Right hindlimb (tissue), 1 donor: ENCODE measurements at regions not wholly inside any gene's neighbourhood (a gene's known extent, or its start where the extent isn't known, plus 50 kb on each side); places are given as distances from the start of the nearest gene placed in this dataset.
"Not testable (repeated sequence)": the region's sequence is repeated elsewhere in the genome, so short reads cannot be mapped to it uniquely, and the experiment has no call there.

Experiments
- DNase-seq: peaks from one replicate; pipeline ENCODE4 v3.0.0-alpha.2; 2018

DNA sequence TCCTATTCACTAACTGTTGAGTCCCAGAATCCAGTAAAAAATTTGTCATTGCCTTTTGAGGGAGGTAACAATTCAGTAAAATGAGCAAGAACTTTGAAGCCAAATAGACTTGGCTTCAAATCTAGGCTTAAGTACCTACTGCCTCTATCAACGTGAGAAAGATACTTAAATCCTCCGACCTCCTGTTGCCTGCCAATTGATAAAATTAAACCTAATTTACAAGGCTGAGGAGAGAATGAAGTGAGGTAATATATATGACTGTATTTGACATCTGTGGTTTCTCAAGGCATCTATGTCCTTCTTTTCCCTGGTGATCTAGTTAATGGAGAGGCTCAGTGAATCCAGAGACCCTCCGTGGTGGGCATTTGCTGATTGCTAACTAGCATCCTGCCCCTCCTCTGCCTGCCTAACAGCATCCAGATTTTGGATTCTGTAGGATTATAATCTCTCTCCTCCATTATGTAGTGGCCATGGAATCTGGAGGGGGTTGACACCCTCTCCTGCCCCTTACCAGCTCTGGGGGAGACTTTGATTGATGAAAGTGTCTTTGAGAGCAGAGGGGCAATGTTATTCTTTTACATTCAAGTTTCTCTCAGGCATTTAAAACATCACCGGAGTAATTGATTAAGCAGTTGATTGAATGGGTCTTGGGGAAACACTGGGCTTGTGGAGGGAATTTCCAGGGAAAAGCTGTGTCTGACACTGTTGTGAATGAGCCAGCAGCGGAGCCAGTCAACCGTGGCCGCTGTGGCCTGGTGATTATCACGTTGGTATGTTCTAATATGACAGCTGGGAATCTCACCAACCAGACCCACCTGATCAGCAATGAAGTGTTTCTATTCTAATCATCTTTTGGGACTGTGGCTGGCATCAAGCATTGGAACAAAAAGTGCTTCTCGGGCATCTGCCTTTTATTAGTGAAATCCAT, 140.7 kb upstream of the FAM78B start:
- no peak for DNase-seq

DNA sequence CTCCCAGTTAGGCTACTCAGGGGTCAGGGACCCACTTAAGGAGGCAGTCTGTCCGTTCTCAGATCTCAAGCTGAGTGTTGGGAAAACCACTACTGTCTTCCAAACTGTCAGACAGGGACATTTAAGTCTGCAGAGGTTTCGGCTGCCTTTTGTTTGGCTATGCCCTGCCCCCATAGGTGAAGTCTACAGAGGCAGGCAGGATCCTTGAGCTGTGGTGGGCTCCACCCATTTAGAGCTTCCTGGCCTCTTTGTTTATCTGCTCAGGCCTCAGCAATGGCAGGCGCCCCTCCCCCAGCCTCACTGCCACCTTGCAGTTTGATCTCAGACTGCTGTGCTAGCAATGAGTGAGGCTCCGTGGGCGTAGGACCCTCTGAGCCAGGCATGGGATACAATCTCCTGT, 149.5 kb upstream of the FAM78B start:
- DNase-seq, result not testable (repeated sequence)

DNA sequence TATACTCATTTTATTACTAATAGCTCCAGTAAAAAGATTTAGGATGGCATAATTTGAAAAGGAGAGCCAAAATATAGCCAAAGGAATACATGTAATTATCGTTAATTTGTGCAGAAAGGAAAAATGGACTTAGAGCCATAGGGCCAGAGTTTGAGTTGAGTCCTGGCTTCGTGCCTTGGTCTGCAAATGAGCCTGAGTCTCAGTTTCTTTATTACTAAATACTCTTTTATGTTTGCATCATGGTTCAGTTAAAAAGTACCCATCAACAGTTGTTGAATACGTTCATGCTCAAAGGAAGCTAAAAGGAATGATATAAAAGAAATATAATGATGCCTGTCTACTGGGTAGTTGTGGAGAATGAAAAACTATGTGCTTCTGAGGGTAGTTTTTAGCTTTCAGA, 155.7 kb upstream of the FAM78B start:
- no peak for DNase-seq

DNA sequence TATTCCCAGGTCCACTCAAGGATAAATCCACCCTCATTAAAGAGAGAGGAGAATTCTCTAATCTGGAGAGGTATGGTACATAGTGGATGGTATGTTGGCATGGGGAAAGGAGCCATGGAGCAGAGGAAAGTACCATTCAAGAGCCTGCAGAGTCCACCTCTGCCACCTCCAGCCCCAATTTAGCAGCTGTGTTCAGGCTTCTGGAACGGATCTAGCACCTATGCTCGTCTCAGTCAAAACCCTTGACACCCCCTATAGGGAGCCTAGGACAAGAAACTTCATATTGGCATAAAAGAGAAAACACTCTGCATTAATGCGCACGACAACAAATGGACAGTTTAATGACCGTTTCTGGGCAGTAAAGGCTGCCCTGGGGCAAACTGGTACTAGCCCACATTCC, 161.1 kb upstream of the FAM78B start:
- no peak for DNase-seq

DNA sequence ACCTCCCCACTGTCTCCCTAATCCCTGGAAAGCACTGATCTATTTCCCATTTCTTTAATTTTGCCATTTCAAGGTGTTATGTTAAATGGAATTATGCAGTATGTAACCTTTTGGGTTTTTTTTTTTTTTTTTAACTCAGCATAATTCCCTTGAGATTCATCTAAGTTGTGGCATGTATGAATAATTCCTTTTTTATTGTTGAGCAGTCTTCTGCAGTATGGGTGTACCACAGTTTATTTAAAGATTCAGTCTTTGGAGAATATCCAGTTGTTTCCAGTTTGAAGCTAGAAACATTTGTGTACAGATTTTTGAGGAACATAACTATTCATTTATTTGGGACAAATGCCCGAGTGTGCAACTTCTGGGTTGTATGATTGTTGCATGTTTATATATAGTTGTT, 162.2 kb upstream of the FAM78B start:
- no peak for DNase-seq

DNA sequence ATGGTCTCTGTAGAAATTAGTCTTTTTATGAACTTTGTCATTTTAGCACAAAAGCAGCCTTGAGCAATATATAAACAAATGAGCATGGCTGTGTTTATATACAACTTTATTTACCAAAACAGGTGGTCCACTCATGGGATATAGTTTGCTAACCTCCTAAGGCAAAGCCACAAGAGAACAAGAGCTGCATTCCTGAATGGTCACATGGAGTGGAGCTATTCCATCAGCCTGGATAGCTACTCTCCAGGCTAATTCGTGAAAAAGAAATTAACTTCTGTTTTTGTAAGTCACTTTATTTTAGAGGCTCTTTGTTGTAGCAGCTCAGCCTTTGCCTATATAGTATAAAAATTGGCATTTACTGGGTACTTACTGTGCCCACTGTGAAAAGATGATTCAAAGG, 163.3 kb upstream of the FAM78B start:
- no peak for DNase-seq

DNA sequence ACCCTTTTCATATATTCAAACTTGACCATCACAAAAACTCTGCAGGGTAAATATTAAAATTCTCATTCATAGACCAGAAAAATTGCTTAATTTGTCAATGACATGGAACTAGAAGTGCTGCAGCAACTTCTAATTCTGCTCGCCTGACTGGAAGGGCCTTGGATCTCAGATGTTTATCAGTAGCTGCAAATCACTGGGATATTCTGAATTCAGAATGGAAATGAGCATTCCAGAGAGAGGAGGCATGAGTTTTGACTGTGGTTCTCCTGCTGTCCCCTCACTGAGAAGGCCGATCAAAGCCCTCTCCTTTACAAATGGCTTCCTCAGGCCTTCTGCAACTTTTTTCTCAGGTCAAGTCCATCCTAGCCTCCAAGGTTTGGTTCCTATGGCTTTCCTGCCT, 171.3 kb upstream of the FAM78B start:
- DNase-seq, result no peak

DNA sequence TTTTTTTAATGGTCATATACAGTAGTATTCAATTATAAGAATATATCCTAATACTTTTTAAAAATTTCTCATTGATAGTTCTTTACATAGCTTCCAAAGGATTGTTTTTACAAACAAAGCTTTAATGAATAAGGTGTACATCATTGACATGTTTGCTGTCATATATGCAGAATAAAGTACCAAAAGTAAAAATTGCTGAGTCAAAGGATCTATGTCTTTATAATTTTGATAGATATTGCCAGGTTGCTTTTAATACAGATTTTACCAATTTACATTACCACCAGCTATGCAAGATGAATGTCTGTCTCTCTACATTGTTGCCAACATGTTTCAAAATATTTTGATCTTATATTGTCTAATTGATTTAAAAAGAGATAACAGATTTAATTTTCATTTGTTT, 173.9 kb upstream of the FAM78B start:
- DNase-seq, result no peak

DNA sequence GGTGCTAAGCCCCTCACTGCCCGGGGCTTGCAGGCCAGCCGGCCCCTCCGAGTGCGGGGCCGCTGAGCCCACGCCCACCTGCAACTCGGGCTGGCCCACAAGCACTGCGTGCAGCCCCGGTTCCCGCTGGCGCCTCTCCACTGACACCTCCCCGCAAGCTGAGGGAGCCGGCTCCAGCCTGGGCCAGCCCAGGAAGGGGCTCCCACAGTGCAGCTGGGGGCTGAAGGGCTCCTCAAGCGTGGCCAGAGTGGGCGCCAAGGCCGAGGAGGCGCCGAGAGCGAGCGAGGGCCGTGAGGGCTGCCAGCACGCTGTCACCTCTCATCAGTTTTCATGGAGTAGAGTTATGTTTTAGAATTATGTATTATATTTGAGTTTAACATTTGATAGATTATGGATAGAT, 176.5 kb upstream of the FAM78B start:
- no peak for DNase-seq

DNA sequence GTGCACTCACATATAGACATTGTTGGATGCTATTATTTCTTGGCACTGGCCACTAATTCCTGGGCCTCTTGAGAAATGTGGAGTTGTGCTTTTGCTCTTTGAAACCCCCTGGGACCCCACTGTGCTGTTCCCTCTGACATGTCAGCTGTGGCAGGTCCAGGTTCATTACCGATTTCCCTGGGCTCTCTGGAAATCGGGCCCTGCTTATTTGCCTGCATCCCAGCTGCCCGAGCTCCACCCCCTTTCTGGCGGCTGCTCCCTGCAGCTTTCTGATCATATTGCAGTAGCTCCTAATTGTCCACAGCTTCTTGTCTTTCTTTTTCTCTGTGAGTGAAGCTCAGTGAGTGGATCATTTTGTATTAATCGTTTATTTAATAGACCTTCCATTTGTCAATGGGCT, 183.7 kb upstream of the FAM78B start:
- no peak for DNase-seq

DNA sequence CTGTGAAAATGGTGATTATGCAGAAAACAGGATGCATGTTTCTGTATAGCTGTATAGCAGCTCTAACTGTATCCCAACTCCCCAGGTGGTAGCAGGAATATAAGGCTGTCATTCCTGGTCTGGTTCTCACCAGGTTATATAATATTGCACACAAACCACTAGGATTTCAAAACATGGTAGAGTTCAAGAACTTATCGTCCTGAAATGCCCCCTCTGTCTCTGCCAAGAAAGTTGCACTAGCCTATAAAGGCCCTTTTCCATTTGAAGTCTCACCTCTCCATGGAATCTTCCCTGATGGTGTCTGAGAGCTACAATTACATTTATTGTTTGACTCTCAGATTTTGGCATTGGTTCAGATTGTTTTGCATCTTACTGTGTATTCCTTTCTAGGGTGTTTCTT, 184.9 kb upstream of the FAM78B start:
- no peak for DNase-seq

DNA sequence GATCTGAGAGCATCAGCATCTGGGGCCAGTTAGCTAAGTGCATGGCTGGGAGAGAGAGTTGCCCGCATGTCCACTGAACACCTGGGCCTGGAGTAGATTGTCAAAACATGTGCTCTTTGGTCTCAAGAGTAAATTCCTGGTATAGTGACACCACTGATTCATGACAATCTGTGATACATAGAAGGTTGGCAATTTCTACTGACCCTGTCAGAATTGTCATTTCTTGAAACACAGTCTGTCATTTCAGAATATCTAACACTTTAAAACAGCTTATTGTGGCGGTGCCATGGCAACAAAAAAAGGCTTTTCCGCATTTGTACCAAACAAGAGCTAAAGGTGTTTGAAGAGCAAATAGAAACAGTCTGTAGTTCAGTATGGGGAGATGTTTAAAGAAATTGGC, 186.4 kb upstream of the FAM78B start:
- no peak for DNase-seq

DNA sequence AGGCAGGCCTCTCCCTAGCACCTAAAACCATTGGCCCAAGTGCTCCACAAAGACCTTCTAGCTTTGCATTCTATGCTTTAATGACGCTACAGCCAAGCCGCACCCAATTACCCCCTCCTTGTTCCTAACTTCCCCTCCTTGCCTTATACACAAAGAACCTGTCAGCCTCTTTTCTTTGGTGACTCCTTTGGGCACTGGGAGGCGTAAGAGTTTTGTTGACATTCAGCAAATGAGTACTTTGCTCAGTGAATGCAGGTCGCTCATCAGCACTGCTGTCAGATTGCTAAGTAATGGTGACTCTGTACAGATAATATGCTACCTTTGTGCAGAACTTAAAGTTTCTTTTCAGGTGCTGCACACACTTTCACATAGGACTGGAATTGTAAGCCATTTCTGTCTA, 187.6 kb upstream of the FAM78B start:
- DNase-seq, result no peak

DNA sequence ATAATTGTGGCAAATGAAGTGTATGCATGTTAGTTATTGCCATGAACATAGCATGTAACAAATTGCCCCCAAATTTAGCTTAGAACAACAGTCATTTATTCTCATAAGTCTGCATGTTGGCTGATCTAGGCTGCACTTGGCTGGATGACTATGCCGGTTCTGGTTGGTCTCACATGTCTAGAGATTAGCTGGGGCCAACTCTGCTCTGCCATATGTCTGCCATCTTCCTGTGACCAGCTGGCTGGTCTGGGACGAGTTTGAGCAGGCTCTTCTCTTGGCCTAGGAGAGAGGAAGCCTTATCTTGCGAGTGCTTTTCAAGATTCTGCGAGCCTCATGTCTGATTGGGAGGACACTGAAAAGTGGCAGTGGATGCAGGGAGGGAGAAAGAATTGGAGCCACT, 198.3 kb upstream of the FAM78B start:
- no peak for DNase-seq

DNA sequence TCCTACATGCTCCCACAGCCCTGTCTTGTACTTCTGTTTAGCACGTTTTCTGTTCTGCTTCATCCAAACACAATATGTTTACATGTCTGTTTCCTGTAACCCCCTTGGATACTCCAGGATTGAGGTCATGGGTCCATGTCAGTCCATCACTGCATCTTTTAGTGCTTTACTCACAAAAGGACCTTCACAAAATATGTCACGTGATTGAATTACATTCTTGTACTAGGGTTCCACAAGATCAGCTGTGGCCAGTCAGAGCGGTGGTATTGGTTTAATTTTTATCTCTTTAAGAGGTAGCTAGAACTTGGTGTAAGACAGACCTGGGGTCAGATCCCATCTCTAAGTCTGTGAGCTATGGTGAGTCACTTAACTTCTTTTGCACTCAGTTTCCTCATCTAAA, 201.2 kb upstream of the FAM78B start:
- no peak for DNase-seq

DNA sequence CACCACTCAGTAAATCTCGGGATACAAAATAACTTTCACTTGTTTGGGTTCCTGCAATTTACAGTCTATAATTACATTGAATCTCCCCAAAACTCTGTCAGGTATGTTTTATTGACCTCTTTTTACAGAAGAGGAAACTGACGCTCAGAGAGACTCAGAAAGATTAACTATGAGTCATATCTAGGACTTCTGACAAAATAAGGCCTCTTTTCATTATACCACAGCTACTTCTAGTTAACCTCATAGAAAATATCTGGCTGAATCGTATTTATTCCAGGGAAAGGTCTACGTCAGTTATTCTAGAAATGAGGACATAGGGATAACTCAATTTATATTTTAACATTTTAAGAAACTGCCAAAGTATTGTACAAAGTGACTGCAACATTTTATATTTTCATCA, 211.1 kb upstream of the FAM78B start:
- no peak for DNase-seq

DNA sequence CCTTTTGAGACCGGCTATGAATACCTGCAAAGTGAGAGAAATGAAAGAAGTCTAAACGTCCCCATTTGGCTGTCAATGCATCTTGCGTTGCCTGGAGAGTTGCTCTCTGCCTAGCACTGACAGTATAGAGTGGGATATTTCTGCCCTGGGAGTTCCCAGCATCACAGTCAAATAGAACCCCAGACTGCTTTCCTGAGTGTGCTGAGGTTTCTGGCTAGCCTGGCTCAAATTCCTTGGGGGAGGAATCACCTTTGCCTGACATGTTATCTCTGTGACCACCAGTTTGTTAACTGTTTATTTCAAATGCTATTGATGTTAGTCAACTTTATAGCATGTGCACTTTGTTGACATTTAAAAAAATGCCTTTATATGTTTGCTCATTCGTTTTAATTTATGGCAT, 212.0 kb upstream of the FAM78B start:
- DNase-seq, result no peak

DNA sequence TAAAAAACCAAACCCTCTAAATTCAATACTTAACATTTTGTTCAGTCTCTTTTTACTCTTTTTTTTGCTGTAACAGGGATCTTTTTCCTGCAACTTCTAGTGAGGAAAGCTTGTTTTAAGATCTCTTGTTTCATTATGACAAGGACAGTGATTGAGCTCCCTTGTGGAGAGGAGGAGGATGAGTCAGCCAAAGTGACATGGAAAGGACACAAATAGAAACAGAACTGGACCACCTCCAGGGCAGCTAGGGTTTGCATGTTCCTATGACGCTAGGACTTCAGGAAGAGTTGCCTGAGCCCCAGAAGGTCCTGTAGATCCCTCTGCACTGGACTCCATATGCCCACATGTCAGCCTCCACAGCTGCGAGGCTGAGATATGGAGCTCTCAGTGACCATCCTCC, 212.6 kb upstream of the FAM78B start:
- no peak for DNase-seq

DNA sequence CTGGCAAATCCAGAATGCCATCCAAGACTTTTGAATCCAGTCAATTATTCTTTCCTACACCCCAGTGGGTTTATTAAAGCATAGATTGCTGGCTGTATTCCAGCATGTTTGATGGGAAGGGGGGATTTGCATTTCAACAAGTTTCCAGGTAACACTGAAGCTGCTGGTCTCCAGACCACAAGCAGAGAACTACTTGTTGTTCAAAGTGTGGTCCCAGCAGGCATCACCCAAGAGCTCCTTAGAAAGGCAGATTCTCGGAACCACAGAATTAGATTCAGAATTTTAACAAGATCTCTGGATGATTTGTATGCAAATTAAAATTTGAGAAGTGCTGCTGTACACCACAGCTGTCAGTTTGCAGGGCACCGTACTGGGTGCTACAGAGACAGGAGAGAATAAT, 216.3 kb upstream of the FAM78B start:
- no peak for DNase-seq

DNA sequence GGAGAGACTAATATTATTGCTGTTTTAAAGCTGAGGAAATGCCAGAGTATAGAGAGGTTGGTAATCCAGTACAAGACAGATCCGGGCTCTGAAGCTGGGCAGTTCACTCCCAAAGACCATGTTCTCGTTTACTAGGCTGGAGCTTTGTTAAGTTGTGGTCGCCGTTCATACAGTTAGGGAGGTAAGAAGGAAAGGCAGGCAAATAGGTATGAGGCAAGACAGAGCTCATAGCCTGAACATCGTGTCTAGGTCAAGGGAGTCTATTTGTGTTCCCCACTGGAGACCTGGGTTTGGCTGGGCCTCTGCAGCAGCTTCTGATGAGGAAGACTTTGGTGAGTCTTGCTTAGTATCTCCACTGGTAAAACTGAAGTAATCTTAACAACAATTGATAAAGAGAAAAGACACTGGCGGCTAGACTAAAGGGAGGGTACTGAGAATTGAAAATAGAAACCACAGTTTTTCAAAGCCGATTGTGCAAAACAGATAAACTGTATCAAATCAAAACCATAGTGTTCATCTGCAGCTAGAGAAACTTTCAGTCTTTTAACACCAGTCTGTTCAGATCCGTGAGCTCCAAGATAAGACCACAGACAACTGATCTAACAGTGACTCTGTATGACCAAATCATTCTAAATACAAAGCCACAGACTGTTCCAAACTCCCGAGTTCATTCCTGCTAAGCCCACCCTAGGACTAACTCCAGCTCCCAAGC, 217.0 kb upstream of the FAM78B start:
- no peak for DNase-seq

DNA sequence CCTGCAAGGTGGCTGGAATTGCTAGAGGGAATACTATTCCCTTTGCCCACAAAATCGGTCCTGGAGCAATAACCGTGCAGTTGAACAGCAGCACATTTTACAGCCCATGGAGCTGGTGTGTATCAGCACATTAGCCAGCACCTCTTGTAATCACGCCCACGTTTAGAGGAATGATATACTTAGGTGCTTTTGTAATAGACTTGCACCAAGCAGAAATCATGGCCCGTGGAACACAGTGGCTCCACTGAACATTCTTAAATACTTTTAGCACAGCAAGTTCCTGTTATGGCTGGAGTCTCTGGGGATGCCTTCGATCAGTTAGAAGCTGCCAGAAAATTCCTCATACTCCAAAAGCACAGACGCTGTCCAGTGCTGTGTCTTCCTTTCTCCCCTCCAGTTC, 218.1 kb upstream of the FAM78B start:
- no peak for DNase-seq

DNA sequence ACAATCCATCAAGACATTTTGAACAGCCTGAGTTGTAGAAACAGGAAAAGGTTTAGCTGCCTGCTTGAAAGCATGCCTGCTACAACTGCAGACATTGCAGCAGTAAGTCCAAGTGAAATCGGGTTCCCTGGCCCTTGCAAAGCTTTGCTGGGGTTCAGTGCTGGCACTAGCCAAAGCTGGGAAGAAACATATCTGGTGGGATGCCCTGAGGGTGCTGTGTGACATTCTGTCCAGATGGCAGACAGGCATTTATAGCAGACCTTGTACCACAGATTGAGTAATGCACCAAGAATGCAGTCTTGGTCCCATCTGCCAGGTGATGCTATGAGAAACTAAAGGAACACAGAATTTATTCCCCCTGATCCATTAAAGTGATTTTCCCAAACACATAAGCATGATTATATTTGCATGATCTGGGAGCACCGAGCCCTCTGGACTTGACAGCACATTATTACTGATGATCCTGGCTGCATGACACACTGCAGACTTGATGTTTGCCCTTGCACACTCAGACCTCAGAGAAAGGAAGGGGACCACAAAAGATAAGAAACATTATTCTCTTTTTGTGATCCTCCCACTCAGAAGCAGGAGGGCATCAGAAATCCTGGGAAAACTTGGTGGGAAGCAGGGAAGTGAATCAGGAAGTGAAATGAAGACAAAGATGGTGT, 223.7 kb upstream of the FAM78B start:
- DNase-seq, result no peak

DNA sequence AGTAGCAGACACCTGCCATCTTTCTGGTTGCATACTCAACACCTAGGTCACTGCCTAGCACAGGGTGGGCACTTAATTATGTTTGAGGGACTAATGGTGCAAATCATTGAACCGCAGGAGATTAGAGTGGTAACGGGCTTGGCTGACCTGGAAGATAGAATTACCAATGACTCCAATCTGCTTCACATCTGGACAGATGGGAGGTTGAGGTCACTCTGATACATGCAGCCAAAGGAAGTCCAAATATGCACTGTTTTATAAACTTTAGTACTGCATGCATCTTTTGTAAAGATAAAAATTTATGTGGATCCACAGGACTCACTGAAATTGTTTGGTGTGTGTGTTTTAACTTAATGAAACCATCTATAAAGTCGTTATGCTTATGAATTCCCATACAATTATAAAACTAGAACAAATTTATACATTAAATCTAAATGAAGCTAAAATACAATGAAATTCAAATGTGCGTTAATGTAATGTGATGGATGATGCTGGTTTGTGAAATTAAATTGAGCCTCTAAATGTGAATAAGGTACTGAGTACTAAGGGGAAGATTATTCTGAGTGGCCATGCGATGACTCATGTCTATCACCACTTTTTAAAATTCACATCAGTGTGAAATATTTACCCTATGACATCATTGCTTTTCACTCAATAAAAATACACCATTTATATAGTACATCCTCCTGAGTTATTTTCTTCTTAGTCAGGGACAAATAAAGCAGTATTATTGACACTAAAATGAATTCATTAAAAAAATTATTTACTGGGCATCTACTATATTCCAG, 224.7 kb upstream of the FAM78B start:
- DNase-seq, result no peak
